Memory B cell (primary cell): ENCODE measurements at regions not wholly inside any gene's neighbourhood (a gene's known extent, or its start where the extent isn't known, plus 50 kb on each side); places are given as distances from the start of the nearest gene placed in this dataset.

Experiments used
- ATAC-seq: fragments of 150-1000 bp; cut with Tn5 transposase; 2 replicates; pipeline ENCODE4 v1.10.0; 2021; ENCODE audit warnings: low read depth, mild to moderate bottlenecking, moderate library complexity
- DNase-seq, 2 donors: peaks; one replicate each; pipeline ENCODE4 v3.0.0; 2022; ENCODE audit warnings: low spot score in 2 of 2
- H3K27ac Mint-ChIP-seq: one replicate; pipeline ENCODE4 v1.8.0; 2022; ENCODE audit warnings: mild to moderate bottlenecking, moderate library complexity, mixed read lengths
- H3K27me3 Mint-ChIP-seq: one replicate; pipeline ENCODE4 v1.8.0; 2022; ENCODE audit warnings: mixed read lengths
- H3K36me3 Mint-ChIP-seq: one replicate; pipeline ENCODE4 v1.8.0; 2022; ENCODE audit warnings: mild to moderate bottlenecking, mixed read lengths
- H3K4me1 Mint-ChIP-seq: one replicate; pipeline ENCODE4 v1.8.0; 2022; ENCODE audit warnings: mixed read lengths
- H3K4me3 Mint-ChIP-seq: one replicate; pipeline ENCODE4 v1.8.0; 2022; ENCODE audit warnings: mild to moderate bottlenecking, moderate library complexity, mixed read lengths
- H3K9me3 Mint-ChIP-seq: one replicate; pipeline ENCODE4 v1.8.0; 2022; ENCODE audit warnings: mixed read lengths

DNA sequence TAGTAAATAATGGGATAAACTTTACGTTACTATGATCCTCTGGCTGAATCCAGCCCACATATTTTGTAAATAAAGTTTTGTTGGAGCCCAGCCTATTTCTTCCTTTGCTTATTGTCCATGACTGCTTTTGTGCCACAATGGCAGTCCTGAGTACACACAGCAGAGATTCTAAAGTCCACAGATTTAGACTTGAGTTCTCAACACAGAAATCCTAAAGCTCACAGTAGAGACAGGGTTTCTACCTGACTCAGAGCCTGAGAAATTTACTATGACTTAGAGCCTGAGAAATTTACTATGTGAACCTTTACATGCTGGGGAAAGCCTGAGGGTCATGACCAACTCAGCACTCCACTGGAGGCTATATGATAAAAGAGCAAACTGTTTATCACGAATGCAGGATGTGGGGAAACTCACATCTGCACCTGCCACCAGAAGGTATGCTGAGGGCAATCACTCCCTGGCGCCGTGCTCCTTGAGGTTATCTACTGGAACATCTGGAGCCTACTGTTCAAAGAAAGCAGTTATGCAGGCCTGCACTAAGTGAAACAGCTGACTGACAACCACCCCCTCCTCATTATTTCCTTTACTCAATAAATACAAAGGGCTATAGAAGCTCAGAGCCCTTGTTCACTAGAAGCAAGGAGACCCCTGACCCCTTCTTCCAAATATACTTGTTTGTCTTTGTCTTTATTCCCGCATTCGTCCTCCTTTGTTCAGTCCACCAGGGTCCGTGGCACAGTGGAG is 52.6 kb upstream of the BICD1 start:
- DNase-seq (no peak), ATAC-seq (no peak)
- peaks cover 2% of the 10 kb centered on the region for H3K36me3 Mint-ChIP-seq
- peaks cover 5% of the 10 kb centered on the region for H3K9me3 Mint-ChIP-seq
- no peaks in the 10 kb centered on the region for H3K27me3 Mint-ChIP-seq
- peaks cover 7% of the 10 kb centered on the region for H3K4me1 Mint-ChIP-seq
- no peak overlapping the region for H3K27ac Mint-ChIP-seq
- H3K4me3 Mint-ChIP-seq = no peak overlapping the region
